Anterior cingulate cortex (tissue), 58 donors: ENCODE measurements at regions not wholly inside any gene's neighbourhood (a gene's known extent, or its start where the extent isn't known, plus 50 kb on each side); places are given as distances from the start of the nearest gene placed in this dataset.

Experiments used
- DNase-seq, 58 donors: peaks; one replicate each; lab custom pipeline; 2025; lab: John Stamatoyannopoulos, UW

GRCh38 chr16:25478476-25478875 is 213.3 kb upstream of the HS3ST4 start:
- DNase-seq = no peak

- no peak for DNase-seq
These were observed 206.4 kb upstream of the ZKSCAN2 start for GRCh38 chr16:25464058-25464457.

- no peak for DNase-seq
These were observed 192.2 kb upstream of the ZKSCAN2 start for GRCh38 chr16:25449802-25450201.

DNA sequence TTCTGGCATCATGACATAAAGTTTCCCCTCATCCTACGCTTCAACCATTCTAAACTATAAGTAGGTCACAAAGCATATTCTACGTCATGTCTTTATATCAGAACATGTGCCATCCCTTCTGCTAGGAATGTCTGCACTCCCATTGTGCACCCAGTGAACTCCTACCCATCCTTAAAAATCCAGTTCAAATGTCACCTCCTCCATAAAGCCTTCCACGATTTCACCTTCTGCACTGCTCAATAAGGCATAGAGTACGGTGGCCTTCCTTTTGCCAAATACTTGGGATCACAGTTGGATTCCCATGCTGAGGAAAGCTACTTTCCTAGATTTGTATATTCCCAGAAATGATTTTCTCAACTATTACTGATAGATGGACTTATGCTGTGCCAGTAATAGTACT is 186.3 kb upstream of the ZKSCAN2 start:
- no peak for DNase-seq

- no peak for DNase-seq
These were observed 176.4 kb upstream of the ZKSCAN2 start for GRCh38 chr16:25434064-25434463.

- DNase-seq = no peak
These were observed 175.7 kb upstream of the ZKSCAN2 start for GRCh38 chr16:25433388-25433787.

DNA sequence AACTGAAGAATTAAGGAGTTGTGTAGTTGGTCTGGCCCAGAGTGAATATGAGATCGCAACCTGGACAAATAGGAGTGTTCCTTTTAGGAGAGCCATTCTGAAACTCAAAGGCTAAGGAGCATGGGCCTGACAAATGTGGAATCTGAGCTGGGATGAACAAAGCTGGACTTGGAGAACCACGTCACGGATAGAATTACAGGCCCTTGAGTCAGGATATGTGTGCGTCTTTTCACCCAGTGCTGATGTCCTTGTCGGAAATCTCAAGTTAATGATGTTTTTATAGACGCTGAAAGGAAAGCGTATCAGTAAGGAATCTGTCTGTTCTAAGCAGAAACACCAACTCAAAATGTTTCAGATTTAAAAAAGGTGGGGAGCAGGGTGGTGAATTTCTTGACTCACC is 173.8 kb upstream of the ZKSCAN2 start:
- DNase-seq = no peak

DNA sequence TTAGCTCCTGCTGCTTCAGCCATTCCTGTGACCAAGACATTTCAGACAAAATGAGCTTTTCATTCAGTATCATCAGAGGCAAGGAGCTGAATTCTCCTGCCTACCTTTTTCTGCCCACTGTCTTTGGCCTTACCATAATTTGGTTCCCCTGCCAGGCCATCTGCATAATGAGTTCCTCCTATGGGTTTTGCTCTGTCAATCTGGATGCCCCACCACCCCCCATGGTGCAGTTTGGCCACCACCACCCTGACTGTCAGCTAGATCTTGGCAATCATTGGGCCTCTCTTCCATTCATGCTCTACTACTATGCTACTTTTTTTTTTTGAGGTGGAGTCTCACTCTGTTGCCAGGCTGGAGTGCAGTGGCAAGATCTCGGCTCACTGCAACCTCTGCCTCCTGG is 169.2 kb upstream of the ZKSCAN2 start:
- DNase-seq = no peak

DNA sequence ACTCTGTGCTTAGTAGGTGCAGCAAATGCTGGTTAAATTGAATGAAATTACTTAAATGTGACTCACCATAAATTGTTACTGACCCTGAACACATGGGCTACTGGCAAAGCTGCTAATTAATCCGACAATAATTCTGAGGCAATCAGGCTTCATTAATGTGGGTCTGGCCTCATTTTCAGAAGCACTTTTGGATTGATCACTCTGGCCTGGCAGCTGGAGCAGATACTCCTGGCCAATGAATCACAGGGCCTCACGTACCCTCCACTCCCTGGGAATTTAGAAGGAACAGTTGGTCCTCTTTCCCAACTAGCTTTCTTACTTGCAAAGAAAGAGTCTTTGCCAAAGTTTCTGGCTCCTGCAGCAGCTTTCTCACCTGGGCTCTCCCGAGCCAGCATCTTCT is 162.0 kb upstream of the ZKSCAN2 start:
- DNase-seq = peak in 4 of 58 donors; percentile 1 to 12 (median 8)

DNA sequence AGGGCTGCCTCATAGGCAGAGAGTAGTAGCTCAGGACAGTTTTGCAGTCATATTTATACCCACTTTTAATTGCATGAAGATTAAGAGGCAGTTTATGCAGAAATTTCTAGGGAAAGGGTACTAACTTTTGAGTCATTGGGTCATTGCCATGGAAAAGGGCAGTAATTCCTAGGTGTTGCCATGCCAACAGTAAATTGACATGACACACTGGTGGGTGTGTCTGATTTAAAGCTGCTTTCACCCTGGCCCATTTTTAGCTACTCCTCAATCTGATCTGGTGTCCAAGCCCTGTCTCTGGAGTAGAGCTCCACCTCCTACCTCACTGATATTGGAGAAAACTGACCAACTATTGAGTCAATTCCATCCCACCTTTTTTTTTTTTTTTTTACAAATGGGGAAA is 161.5 kb upstream of the ZKSCAN2 start:
- DNase-seq = no peak

DNA sequence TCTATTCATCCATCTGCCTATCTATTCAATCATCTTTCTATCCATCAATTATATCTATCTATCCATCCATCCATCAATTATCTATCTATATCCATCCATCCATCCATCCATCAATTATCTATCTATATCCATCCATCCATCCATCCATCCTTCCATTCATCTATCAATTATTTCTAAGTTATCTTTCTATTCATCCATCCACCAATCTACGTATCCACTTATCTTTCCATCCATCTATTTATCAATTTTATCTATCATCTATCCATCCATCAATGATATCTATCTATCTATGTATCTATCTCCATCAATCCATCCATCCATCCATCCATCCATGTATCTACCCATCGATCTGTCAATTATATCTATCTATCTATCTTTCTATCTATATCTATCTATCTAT is 158.4 kb upstream of the ZKSCAN2 start:
- DNase-seq = no peak

GRCh38 chr16:25413975-25414374 is 156.3 kb upstream of the ZKSCAN2 start:
- no peak for DNase-seq

- DNase-seq = no peak
These were observed 155.5 kb upstream of the ZKSCAN2 start for GRCh38 chr16:25413133-25413532.

GRCh38 chr16:25411396-25412081 is 153.9 kb upstream of the ZKSCAN2 start:
- DNase-seq = no peak

DNA sequence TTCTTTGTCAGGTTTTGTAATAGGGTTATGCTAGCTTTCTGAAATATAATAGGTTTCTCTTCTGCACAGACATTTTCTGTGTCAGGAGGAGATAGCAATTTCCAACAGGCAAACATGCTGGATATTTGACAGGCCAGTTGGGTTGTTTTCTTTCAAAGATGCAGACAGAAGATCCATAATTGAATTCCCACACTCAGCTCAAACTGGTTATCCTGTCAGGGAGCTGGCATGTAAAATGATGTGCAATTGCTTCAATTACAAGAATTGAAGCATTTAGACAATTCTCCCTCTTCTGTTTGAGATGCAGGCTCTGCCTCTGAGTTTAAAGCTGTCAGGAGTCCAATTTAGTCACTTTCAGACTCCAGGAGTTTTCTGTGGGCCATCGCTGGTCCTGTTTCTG is 146.2 kb upstream of the ZKSCAN2 start:
- no peak for DNase-seq

DNA sequence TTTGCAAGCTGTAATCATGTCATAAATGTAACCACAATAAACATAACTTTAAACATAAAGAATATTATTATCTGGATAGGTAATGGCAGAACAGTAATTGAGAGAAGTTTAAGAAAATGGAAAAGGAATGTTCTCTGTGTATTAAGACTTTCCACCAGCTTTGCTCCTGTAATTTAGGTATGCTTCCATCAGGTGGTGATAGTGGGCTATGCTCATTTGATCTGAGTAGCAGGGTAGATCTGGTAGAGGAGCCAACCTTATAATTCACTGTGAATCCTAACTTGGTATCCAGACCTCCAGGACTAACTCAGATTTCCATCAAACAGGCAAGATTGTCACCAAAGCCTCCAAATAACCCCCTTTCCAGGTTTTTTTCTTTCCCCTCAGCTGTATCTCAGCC is 137.9 kb upstream of the ZKSCAN2 start:
- DNase-seq = no peak

GRCh38 chr16:25390761-25391160 is 133.1 kb upstream of the ZKSCAN2 start:
- no peak for DNase-seq

DNA sequence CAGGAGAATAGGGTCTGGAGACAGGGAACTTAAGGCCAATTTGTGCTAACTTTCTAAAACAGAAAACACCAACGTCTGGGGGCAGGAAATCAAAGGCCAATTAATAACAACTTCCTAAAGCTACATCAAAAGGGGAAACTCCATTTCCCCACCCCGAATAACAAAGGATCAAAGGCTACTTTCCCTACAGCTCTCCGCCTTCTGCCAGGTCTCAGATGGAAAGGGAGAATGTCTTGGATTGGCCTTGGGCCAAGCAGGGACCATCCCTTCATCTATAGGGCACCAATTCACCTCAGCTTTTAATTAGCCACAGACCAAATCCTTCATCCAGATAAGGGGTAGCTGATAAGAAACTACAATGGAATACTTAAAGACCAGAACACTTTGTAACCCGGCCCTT is 116.9 kb upstream of the ZKSCAN2 start:
- no peak for DNase-seq

- no peak for DNase-seq
These were observed 115.1 kb upstream of the ZKSCAN2 start for GRCh38 chr16:25372716-25373115.

DNA sequence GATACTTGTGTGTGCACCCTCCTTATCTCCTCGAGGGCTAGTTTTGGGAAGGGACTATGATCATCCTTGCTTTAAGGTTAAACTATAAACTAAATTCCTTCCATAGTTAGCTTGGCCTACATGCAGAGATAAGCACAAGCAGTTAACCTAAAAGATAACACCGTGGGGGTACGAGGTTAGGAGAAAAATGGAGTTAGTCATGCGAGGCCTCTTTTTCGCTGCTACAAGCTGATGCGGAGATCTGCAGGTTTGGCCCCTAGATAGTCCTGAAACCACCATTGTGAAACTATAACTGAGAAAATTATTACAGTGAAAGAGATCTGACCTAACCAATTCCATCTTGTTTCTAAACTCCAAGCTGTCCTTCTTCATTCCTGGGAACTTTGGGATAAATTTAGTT is 113.7 kb upstream of the ZKSCAN2 start:
- no peak for DNase-seq

GRCh38 chr16:25370541-25370940 is 112.9 kb upstream of the ZKSCAN2 start:
- no peak for DNase-seq

GRCh38 chr16:25367773-25368524 is 110.3 kb upstream of the ZKSCAN2 start:
- DNase-seq = no peak
